Sigmoid colon (tissue), 6 donors: ENCODE measurements at regions not wholly inside any gene's neighbourhood (a gene's known extent, or its start where the extent isn't known, plus 50 kb on each side); places are given as distances from the start of the nearest gene placed in this dataset.
A peak's percentile ranks its signal among the peaks of the same experiment; 100 is the strongest.

Experiments
- DNase-seq: peaks from one replicate; pipeline ENCODE4 v3.0.0-alpha.2; 2019
- H3K27ac ChIP-seq, 4 donors: fragments of 200-600 bp; sonication (generic); one replicate each; pipeline ENCODE4 v1.5.1; 2016 to 2019; ENCODE audit warnings: mild to moderate bottlenecking in 1 of 4
- H3K27me3 ChIP-seq, 3 donors: fragments of 200-600 bp; sonication (generic); one replicate each; pipeline ENCODE4 v1.5.1; 2019; ENCODE audit warnings: mild to moderate bottlenecking in 1 of 3
- H3K36me3 ChIP-seq, 4 donors: fragments of 200-600 bp; sonication (generic); one replicate each; pipeline ENCODE4 v1.5.1; 2016 to 2019
- H3K4me1 ChIP-seq, 4 donors: fragments of 200-600 bp; sonication (generic); one replicate each; pipeline ENCODE4 v1.5.1; 2017 to 2019
- H3K4me3 ChIP-seq, 4 donors: fragments of 200-600 bp; sonication (generic); one replicate each; pipeline ENCODE4 v1.5.1; 2017 to 2019; ENCODE audit warnings: mild to moderate bottlenecking in 2 of 4, moderate library complexity in 1 of 4
- H3K9me3 ChIP-seq, 4 donors: fragments of 200-600 bp in 3 of 4; sonication (generic) in 3 of 4; one replicate each; pipeline versions ENCODE4 v1.5.1 to v1.6.1; 2013 to 2019
- EP300 ChIP-seq, 4 donors: sonication (generic); formaldehyde crosslinking; IDR thresholded peaks; one replicate each; pipeline ENCODE4 v1.6.1; 2017; ENCODE audit warnings: antibody characterized with exemption in 4 of 4
- POLR2A ChIP-seq, 2 donors: fragments of 450-650 bp; IDR thresholded peaks; one replicate each; pipeline ENCODE4 v1.6.1; 2016; ENCODE audit warnings: antibody characterized with exemption in 2 of 2, mild to moderate bottlenecking in 2 of 2, moderate library complexity in 2 of 2
- POLR2AphosphoS5 ChIP-seq, 4 donors: sonication (generic); formaldehyde crosslinking; IDR thresholded peaks; one replicate each; pipeline ENCODE4 v1.6.1; 2017; ENCODE audit warnings: antibody characterized with exemption in 4 of 4
- WGBS, 2 donors: extraction: QIAGEN DNeasy Blood & Tissue Kit; methylation state at CpG; one replicate each; pipeline ENCODE4 v1.1.7; 2013; 5-methylcytosine and 5-hydroxymethylcytosine counted together
- intact Hi-C: fragments of 100-400 bp; cut with DNase I; formaldehyde crosslinking; loops from one replicate; pipeline ENCODE4 v1.15.1; 2023
- TF ChIP-seq, protein P1 (sequence below), 4 experiments: fragments of 450-650 bp in 3 of 4; fragments of 200-600 bp in 1 of 4; IDR thresholded peaks; one replicate each; pipeline ENCODE4 v1.5.1; 2016 to 2019; ENCODE audit warnings: antibody characterized with exemption in 4 of 4, mild to moderate bottlenecking in 3 of 4, moderate library complexity in 2 of 4
- donor health status: healthy with polysubstance abuse.
- donor health status: healthy.

DNA sequence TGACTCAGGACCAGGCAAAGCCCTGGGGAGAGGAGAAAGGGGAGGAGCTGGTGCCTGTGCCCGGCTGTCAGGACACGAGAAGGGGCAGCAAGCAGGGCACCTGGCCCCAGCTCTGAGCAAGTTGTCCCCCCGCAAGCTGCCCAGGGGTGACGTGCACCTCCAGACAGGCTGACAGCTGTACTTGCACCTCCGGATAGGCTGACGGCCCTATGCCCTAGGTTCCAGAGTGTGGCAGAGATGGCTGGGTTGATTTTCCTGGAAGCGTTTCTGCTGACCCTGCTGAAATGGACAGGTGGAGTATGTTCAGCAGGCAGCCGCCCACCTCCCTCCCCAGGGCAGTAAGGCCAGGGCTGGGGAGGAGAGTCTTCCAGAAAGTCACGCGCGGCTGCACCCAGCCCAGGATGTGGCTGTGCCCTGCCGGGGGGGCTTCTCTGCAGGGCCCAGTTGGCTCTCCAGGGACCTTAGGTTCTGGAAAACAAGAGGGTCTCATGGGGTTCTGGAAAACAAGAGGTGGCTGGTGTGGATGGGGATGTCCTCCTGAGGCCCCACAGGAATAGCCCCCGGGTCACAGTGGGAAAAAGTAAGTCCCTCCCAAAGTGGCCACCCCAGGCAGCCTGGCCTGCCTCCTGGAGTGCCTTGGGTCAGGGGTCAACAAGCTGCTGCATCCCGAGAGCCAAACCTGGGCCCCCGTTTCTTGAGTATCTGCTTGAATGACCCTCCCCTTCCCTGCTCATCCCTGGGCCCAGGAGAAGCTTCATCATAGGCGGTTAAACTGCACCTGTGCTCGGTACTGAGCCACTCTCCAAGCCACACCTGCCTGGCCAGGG, 71.4 kb upstream of the OTOS start:
- Histone ChIP-seq H3K4me1 (no peaks in the 10 kb centered on the region), H3K27ac (no peak overlapping the region), H3K4me3 (no peak overlapping the region), H3K27me3 (no peaks in the 10 kb centered on the region), H3K9me3 (no peaks in the 10 kb centered on the region), H3K36me3 (no peaks in the 10 kb centered on the region)
- intact Hi-C loops, result no loop called here
- 76 to 87% methylated on average over 17 of the region's 17 CpGs for WGBS, 2 donors
- DNase-seq, result peak; percentile 57
- TF ChIP-seq POLR2AphosphoS5 (IDR thresholded peaks at IDR 0.05) (no peak), POLR2A (IDR thresholded peaks at IDR 0.05) (no peak), EP300 (IDR thresholded peaks at IDR 0.05) (no peak)
- TF ChIP-seq, protein P1, sequence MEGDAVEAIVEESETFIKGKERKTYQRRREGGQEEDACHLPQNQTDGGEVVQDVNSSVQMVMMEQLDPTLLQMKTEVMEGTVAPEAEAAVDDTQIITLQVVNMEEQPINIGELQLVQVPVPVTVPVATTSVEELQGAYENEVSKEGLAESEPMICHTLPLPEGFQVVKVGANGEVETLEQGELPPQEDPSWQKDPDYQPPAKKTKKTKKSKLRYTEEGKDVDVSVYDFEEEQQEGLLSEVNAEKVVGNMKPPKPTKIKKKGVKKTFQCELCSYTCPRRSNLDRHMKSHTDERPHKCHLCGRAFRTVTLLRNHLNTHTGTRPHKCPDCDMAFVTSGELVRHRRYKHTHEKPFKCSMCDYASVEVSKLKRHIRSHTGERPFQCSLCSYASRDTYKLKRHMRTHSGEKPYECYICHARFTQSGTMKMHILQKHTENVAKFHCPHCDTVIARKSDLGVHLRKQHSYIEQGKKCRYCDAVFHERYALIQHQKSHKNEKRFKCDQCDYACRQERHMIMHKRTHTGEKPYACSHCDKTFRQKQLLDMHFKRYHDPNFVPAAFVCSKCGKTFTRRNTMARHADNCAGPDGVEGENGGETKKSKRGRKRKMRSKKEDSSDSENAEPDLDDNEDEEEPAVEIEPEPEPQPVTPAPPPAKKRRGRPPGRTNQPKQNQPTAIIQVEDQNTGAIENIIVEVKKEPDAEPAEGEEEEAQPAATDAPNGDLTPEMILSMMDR (IDR thresholded peaks at IDR 0.05), result no peak

DNA sequence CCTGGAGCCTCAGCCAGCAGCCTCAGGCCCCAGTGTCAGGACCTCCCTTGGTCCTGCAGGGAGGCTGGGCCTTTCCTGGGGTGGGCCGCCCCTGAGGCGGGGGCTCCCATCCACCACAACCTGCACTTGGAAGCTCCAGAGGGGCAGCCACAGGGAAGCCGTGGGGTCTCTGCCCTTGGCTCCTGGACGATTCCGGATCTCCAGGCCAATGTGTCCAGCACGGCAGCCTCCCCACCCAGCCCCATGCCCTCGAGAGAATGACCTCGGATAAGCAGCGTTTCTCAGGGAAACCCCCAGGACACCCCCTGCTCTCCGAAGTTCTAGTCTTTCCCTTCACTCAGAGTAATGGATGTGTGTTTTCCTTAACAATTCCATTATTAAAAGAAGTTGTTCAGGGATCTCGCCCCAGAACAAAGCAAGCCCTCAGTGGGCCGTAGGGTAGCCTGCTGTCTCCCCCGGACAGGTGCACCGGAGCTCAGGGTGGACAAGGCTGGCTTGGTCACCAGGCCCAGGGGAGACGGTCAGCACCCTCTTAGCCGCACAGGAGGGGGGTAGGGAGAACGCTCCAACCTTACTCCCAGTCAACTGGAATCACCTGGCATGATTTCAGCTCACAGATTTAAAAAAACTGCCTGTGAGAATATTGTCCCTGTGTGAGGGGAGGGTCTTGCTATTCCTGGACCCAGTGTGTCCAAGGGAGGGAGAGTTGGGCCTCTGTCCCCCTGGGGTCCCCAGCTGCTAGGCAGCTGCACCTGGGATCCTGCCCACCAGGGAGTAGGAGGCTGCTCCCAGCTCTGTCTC, 72.2 kb upstream of the OTOS start:
- no peak for TF ChIP-seq POLR2A (IDR thresholded peaks at IDR 0.05)
- no peak for TF ChIP-seq POLR2AphosphoS5 (IDR thresholded peaks at IDR 0.05)
- TF ChIP-seq EP300 (IDR thresholded peaks at IDR 0.05), result no peak
- Histone ChIP-seq H3K27ac (no peak overlapping the region), H3K36me3 (no peaks in the 10 kb centered on the region), H3K4me3 (no peak overlapping the region), H3K4me1 (no peaks in the 10 kb centered on the region), H3K9me3 (no peaks in the 10 kb centered on the region), H3K27me3 (no peaks in the 10 kb centered on the region)
- intact Hi-C loops, result no loop called here
- peak; percentile 54 for DNase-seq
- 86 to 87% methylated on average over 17 of the region's 17 CpGs for WGBS, 2 donors

DNA sequence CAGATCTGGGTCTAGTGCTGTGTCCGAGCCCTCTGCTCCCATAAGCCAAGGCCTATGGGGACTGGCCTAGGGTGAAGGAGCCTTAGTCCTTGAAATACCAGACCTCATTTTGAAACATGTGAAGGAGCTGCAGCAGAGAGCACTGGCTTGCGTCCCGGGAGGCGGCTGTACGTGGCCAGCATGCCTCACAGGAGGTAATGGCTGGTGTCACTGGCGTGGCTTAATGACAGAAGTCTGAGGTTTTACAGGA, 72.7 kb upstream of the OTOS start:
- TF ChIP-seq POLR2A (IDR thresholded peaks at IDR 0.05) (no peak), POLR2AphosphoS5 (IDR thresholded peaks at IDR 0.05) (no peak), EP300 (IDR thresholded peaks at IDR 0.05) (no peak)
- TF ChIP-seq, protein P1 (IDR thresholded peaks at IDR 0.05), result no peak
- DNase-seq, result peak; percentile 53
- Histone ChIP-seq H3K4me3 (no peak overlapping the region), H3K4me1 (no peaks in the 10 kb centered on the region), H3K9me3 (no peaks in the 10 kb centered on the region), H3K36me3 (no peaks in the 10 kb centered on the region), H3K27me3 (no peaks in the 10 kb centered on the region), H3K27ac (no peak overlapping the region)
- intact Hi-C loops, result no loop called here
- 87% methylated on average over 6 of the region's 6 CpGs for WGBS, 2 donors

DNA sequence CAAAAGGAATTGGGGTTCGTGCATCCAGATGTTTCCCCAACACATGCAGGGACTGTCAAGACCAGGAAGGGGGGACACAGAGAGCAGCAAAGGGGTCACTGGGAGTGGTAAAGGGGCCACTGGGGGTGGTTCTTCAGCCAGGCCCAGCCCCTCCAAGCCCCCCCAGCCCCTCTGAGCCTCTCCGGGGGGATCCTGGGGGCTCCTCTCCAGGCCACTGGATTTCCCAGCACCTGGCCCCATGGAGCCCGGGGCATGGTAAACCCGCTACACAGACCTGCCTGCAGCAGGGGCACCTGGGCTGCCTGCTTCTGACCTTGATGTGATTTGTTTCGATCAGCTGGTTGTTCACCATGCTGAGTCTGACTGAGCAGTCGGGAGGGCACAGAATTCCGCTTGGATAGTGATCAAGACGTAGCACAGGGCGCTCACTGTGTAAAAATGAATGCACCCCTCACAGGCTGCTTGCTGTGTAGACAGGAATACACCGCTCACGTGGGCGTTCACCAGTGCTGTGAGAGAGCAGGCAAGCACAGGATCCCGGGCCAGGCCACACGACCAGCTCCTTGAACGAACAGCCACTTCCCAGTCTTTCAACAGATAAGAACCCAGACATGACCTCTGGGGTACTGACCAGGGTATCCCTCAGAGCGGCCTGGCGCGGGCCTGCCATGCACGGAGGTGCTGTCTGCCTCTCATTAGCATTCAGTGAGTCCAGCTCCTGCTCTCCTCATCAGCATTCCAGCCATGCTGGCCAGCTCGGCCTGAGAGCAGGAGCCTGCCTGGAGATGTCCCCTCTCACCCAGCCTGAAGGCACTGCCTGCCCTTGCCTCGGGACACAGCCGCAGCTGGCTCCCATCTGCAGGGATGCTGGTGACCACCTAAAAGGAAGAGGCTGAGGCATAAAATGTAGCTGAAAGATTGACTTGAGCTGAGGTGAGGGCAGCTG, 73.3 kb upstream of the OTOS start:
- H3K27ac ChIP-seq, result no peak overlapping the region
- no peaks in the 10 kb centered on the region for H3K36me3 ChIP-seq
- TF ChIP-seq POLR2A (IDR thresholded peaks at IDR 0.05), result no peak
- TF ChIP-seq POLR2AphosphoS5 (IDR thresholded peaks at IDR 0.05), result no peak
- TF ChIP-seq EP300 (IDR thresholded peaks at IDR 0.05), result no peak
- TF ChIP-seq, protein P1 (IDR thresholded peaks at IDR 0.05), result no peak
- peak; percentile 50 for DNase-seq
- H3K9me3 ChIP-seq, result no peaks in the 10 kb centered on the region
- intact Hi-C loops, result no loop called here
- no peak overlapping the region for H3K4me3 ChIP-seq
- H3K4me1 ChIP-seq, result no peaks in the 10 kb centered on the region
- H3K27me3 ChIP-seq, result no peaks in the 10 kb centered on the region
- WGBS, 2 donors, result 78 to 82% methylated on average over 22 of the region's 22 CpGs
